IMR-90 (cell line): ENCODE measurements at regions not wholly inside any gene's neighbourhood (a gene's known extent, or its start where the extent isn't known, plus 50 kb on each side); places are given as distances from the start of the nearest gene placed in this dataset.

Experiments
- ATAC-seq: fragments of 200-7000 bp; cut with Tn5 transposase; 2 replicates; pipeline ENCODE4 v1.9.1; 2020; ENCODE audit warnings: low read depth, mild to moderate bottlenecking, moderate library complexity
- BruUV-seq: library from RNA; stranded (reverse); fragments of 400-500 nt; replicated peaks from 2 replicates; lab custom pipeline; 2021; lab: Mats Ljungman, UMichigan
- CTCF ChIA-PET: fragments of 300-600 bp; formaldehyde crosslinking; extraction: SDS; loops from one replicate; lab custom pipeline; 2021; ENCODE audit warnings: antibody characterized with exemption; lab: Yijun Ruan, JAX
- POLR2A ChIA-PET: fragments of 300-600 bp; sonication (Branson Sonifier 250); formaldehyde crosslinking; loops from one replicate; lab custom pipeline; 2022; ENCODE audit warnings: antibody characterized with exemption; ENCODE audit not compliant: unreplicated experiment; lab: Charles Lee
- DNase-seq: peaks from one replicate; pipeline ENCODE4 v3.0.0; 2013
- H2AFZ ChIP-seq: replicated peaks from 2 replicates; pipeline ENCODE3; 2013; ENCODE audit warnings: low read length, mild to moderate bottlenecking; ENCODE audit not compliant: poor library complexity
- H2AK5ac ChIP-seq: 2 replicates; pipeline ENCODE4 v1.6.1; 2013; ENCODE audit warnings: low read depth, low read length, inconsistent platforms
- H2AK9ac ChIP-seq: replicated peaks from 2 replicates; pipeline ENCODE3; 2013; ENCODE audit warnings: mild to moderate bottlenecking, low read depth, low read length, moderate library complexity; ENCODE audit not compliant: poor library complexity
- H2BK120ac ChIP-seq: 2 replicates; pipeline ENCODE4 v1.6.1; 2013; ENCODE audit warnings: low read depth, low read length, inconsistent platforms
- H2BK15ac ChIP-seq: 3 replicates; pipeline ENCODE4 v1.6.1; 2013; ENCODE audit warnings: low read depth, low read length, inconsistent platforms
- H2BK20ac ChIP-seq: 2 replicates; pipeline ENCODE4 v1.6.1; 2013; ENCODE audit warnings: low read depth, mild to moderate bottlenecking, inconsistent platforms, low read length, moderate library complexity
- H2BK5ac ChIP-seq: 2 replicates; pipeline ENCODE4 v1.6.1; 2013; ENCODE audit warnings: mild to moderate bottlenecking, low read depth, low read length, inconsistent platforms; ENCODE audit not compliant: poor library complexity, severe bottlenecking
- H3K14ac ChIP-seq: replicated peaks from 2 replicates; pipeline ENCODE4 v1.6.1; 2013; ENCODE audit warnings: low read depth, low read length, inconsistent platforms
- H3K18ac ChIP-seq: 2 replicates; pipeline ENCODE4 v1.6.1; 2013; ENCODE audit warnings: low read depth, low read length, control low read depth
- H3K23ac ChIP-seq: 2 replicates; pipeline ENCODE4 v1.6.1; 2013; ENCODE audit warnings: low read depth, low read length, inconsistent platforms
- H3K27ac ChIP-seq: 2 replicates; pipeline ENCODE4 v1.5.1; 2013; ENCODE audit warnings: mild to moderate bottlenecking, control low read depth, low read length; ENCODE audit not compliant: insufficient read depth
- H3K27me3 ChIP-seq: 2 replicates; pipeline ENCODE4 v1.6.1; 2013; ENCODE audit warnings: low read length; ENCODE audit not compliant: control insufficient read depth, insufficient read depth
- H3K36me3 ChIP-seq: 2 replicates; pipeline ENCODE4 v1.6.1; 2013; ENCODE audit warnings: low read length, mixed read lengths; ENCODE audit not compliant: control insufficient read depth, insufficient read depth
- H3K4ac ChIP-seq: 2 replicates; pipeline ENCODE4 v1.6.1; 2013; ENCODE audit warnings: low read depth, low read length, inconsistent platforms
- H3K4me1 ChIP-seq: 2 replicates; pipeline ENCODE4 v1.6.1; 2013; ENCODE audit warnings: low read length, mixed read lengths; ENCODE audit not compliant: control insufficient read depth, insufficient read depth
- H3K4me2 ChIP-seq: 2 replicates; pipeline ENCODE4 v1.6.1; 2013; ENCODE audit warnings: low read depth, mild to moderate bottlenecking, control low read depth, low read length, moderate library complexity
- H3K4me3 ChIP-seq: 2 replicates; pipeline ENCODE4 v1.5.1; 2013; ENCODE audit warnings: low read depth, mild to moderate bottlenecking, control low read depth, low read length, moderate library complexity; ENCODE audit not compliant: insufficient read depth
- H3K56ac ChIP-seq: 2 replicates; pipeline ENCODE4 v1.6.1; 2013; ENCODE audit warnings: low read length, inconsistent platforms; ENCODE audit not compliant: insufficient read depth; ENCODE audit errors: extremely low read depth
- H3K79me1 ChIP-seq, 2 experiments: 2 replicates each; pipeline ENCODE4 v1.6.1; 2013; ENCODE audit warnings: low read length in 2 of 2, inconsistent platforms in 1 of 2, low read depth in 1 of 2
- H3K9ac ChIP-seq: 2 replicates; pipeline ENCODE4 v1.6.1; 2013; ENCODE audit warnings: low read depth, low read length, control low read depth
- H3K9me1 ChIP-seq: 2 replicates; pipeline ENCODE4 v1.6.1; 2013; ENCODE audit warnings: low read length, inconsistent platforms; ENCODE audit not compliant: insufficient read depth
- H3K9me3 ChIP-seq: 2 replicates; pipeline ENCODE4 v1.6.1; 2013; ENCODE audit warnings: low read length; ENCODE audit not compliant: control insufficient read depth, insufficient read depth
- H4K20me1 ChIP-seq: 2 replicates; pipeline ENCODE4 v1.6.1; 2013; ENCODE audit warnings: low read length, inconsistent platforms; ENCODE audit not compliant: insufficient read depth
- H4K5ac ChIP-seq: 2 replicates; pipeline ENCODE4 v1.6.1; 2013; ENCODE audit warnings: mild to moderate bottlenecking, low read depth, low read length, control low read depth
- H4K8ac ChIP-seq, 2 experiments: 2 replicates each; pipeline ENCODE4 v1.6.1; 2013; ENCODE audit warnings: low read depth in 2 of 2, low read length in 2 of 2, control low read depth in 1 of 2, inconsistent platforms in 1 of 2
- H4K91ac ChIP-seq: 2 replicates; pipeline ENCODE4 v1.6.1; 2013; ENCODE audit warnings: low read depth, low read length, inconsistent platforms; ENCODE audit not compliant: insufficient read depth
- CHD1 ChIP-seq: IDR thresholded peaks from 2 replicates; pipeline ENCODE4 v1.6.1; 2012; ENCODE audit warnings: low read depth, low read length, improper control_type of control experiment
- MAFK ChIP-seq: IDR thresholded peaks from 2 replicates; pipeline ENCODE4 v1.6.1; 2012; ENCODE audit warnings: low read depth, low read length, improper control_type of control experiment
- MAZ ChIP-seq: IDR thresholded peaks from 2 replicates; pipeline ENCODE4 v1.6.1; 2012; ENCODE audit warnings: low read depth, mild to moderate bottlenecking, low read length, improper control_type of control experiment, moderate library complexity, borderline replicate concordance
- MXI1 ChIP-seq: IDR thresholded peaks from 2 replicates; pipeline ENCODE4 v1.6.1; 2012; ENCODE audit warnings: low read depth, mild to moderate bottlenecking, low read length, moderate library complexity, borderline replicate concordance
- NFE2L2 ChIP-seq: fragments of 150-350 bp; IDR thresholded peaks from 2 replicates; pipeline ENCODE4 v1.6.1; 2016; ENCODE audit warnings: low read depth, mild to moderate bottlenecking, low read length
- POLR2A ChIP-seq: IDR thresholded peaks from 2 replicates; pipeline ENCODE4 v1.6.1; 2012; ENCODE audit warnings: mild to moderate bottlenecking, low read depth, low read length
- RCOR1 ChIP-seq: IDR thresholded peaks from 2 replicates; pipeline ENCODE4 v1.6.1; 2012; ENCODE audit warnings: mild to moderate bottlenecking, low read length, improper control_type of control experiment; ENCODE audit not compliant: insufficient replicate concordance
- USF2 ChIP-seq: fragments of 150-350 bp; IDR thresholded peaks from 2 replicates; pipeline ENCODE4 v1.6.1; 2017; ENCODE audit warnings: mild to moderate bottlenecking, antibody characterized with exemption, low read length, low read depth
- WGBS, 2 experiments: methylation state at CpG; one replicate each; pipeline versions ENCODE4 v1.1.5 to v1.1.7; 2013; ENCODE audit warnings: missing lambda C conversion rate in 2 of 2; ENCODE audit not compliant: insufficient read length in 1 of 2; ENCODE audit errors: extremely low coverage in 2 of 2; 5-methylcytosine and 5-hydroxymethylcytosine counted together
- dilution Hi-C: fragments of 300-500 bp; cut with HindIII; formaldehyde crosslinking; loops from one replicate; pipeline ENCODE4 v1.14.3; 2018; ENCODE audit warnings: low sequenced_read_pairs; ENCODE audit not compliant: unreplicated experiment
- in situ Hi-C: fragments of 300-500 bp; cut with MboI; formaldehyde crosslinking; loops from 3 replicates; pipeline ENCODE4 v1.14.3; 2019; ENCODE audit warnings: low sequenced_read_pairs, inconsistent platforms, mixed read lengths
- intact Hi-C: fragments of 100-400 bp; cut with micrococcal nuclease; formaldehyde crosslinking; loops from 2 replicates; pipeline ENCODE4 v1.10.0; 2022
- TF ChIP-seq, protein P1 (sequence below): fragments of 150-350 bp; IDR thresholded peaks from 2 replicates; pipeline ENCODE4 v1.6.1; 2016; ENCODE audit warnings: low read depth, mild to moderate bottlenecking, low read length, moderate library complexity, borderline replicate concordance
- TF ChIP-seq, protein P2 (sequence below): conservative IDR thresholded peaks from 2 replicates; pipeline ENCODE4 v1.5.1; 2012; ENCODE audit warnings: mild to moderate bottlenecking, low read depth, low read length, improper control_type of control experiment

GRCh38 chr11:39674761-39675160 lies 1784.7 kb downstream of the LRRC4C start:
- BruUV-seq: no TSS peak
- H3K36me3 ChIP-seq: no peaks in the 10 kb centered on the region
- DNase-seq: no peak
- H3K9me1 ChIP-seq: no peaks in the 10 kb centered on the region
- no peak overlapping the region for H3K18ac ChIP-seq
- TF ChIP-seq RCOR1: no peak
- no peak for TF ChIP-seq USF2
- no peak for TF ChIP-seq POLR2A
- TF ChIP-seq MAZ: no peak
- TF ChIP-seq, protein P1, sequence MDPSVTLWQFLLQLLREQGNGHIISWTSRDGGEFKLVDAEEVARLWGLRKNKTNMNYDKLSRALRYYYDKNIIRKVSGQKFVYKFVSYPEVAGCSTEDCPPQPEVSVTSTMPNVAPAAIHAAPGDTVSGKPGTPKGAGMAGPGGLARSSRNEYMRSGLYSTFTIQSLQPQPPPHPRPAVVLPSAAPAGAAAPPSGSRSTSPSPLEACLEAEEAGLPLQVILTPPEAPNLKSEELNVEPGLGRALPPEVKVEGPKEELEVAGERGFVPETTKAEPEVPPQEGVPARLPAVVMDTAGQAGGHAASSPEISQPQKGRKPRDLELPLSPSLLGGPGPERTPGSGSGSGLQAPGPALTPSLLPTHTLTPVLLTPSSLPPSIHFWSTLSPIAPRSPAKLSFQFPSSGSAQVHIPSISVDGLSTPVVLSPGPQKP: no peak
- no peak for TF ChIP-seq MAFK
- TF ChIP-seq CHD1: no peak
- TF ChIP-seq, protein P2, sequence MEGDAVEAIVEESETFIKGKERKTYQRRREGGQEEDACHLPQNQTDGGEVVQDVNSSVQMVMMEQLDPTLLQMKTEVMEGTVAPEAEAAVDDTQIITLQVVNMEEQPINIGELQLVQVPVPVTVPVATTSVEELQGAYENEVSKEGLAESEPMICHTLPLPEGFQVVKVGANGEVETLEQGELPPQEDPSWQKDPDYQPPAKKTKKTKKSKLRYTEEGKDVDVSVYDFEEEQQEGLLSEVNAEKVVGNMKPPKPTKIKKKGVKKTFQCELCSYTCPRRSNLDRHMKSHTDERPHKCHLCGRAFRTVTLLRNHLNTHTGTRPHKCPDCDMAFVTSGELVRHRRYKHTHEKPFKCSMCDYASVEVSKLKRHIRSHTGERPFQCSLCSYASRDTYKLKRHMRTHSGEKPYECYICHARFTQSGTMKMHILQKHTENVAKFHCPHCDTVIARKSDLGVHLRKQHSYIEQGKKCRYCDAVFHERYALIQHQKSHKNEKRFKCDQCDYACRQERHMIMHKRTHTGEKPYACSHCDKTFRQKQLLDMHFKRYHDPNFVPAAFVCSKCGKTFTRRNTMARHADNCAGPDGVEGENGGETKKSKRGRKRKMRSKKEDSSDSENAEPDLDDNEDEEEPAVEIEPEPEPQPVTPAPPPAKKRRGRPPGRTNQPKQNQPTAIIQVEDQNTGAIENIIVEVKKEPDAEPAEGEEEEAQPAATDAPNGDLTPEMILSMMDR: no peak
- TF ChIP-seq NFE2L2: no peak
- no peak for TF ChIP-seq MXI1
- no peak overlapping the region for H3K27ac ChIP-seq
- H3K56ac ChIP-seq: no peak overlapping the region
- in situ Hi-C loops: no loop called here
- no peak overlapping the region for H2AK9ac ChIP-seq
- no CpG with 5 or more reads among the region's 2 CpGs for WGBS, 2 experiments
- H2BK120ac ChIP-seq: no peak overlapping the region
- no peaks in the 10 kb centered on the region for H3K27me3 ChIP-seq
- H2BK20ac ChIP-seq: no peak overlapping the region
- no peaks in the 10 kb centered on the region for H3K79me1 ChIP-seq
- H2AK5ac ChIP-seq: no peak overlapping the region
- H2BK5ac ChIP-seq: no peak overlapping the region
- no peak overlapping the region for H2BK15ac ChIP-seq
- dilution Hi-C loops: no loop called here
- ChIA-PET POLR2A (no interaction called here), CTCF (no interaction called here)
- peaks cover 9% of the 10 kb centered on the region for H3K9me3 ChIP-seq
- ATAC-seq: no peak
- H3K4me1 ChIP-seq: no peaks in the 10 kb centered on the region
- H2AFZ ChIP-seq: no peak overlapping the region
- H4K8ac ChIP-seq: no peak overlapping the region
- H4K91ac ChIP-seq: no peak overlapping the region
- no peak overlapping the region for H3K4me2 ChIP-seq
- no peak overlapping the region for H3K14ac ChIP-seq
- no peak overlapping the region for H3K4ac ChIP-seq
- intact Hi-C loops: no loop called here
- H4K5ac ChIP-seq: no peak overlapping the region
- no peak overlapping the region for H3K9ac ChIP-seq
- no peak overlapping the region for H3K4me3 ChIP-seq
- H3K23ac ChIP-seq: no peak overlapping the region
- no peaks in the 10 kb centered on the region for H4K20me1 ChIP-seq
